ENCODE measurements at regions not wholly inside any gene's neighbourhood (a gene's known extent, or its start where the extent isn't known, plus 50 kb on each side); places are given as distances from the start of the nearest gene placed in this dataset.

DNA sequence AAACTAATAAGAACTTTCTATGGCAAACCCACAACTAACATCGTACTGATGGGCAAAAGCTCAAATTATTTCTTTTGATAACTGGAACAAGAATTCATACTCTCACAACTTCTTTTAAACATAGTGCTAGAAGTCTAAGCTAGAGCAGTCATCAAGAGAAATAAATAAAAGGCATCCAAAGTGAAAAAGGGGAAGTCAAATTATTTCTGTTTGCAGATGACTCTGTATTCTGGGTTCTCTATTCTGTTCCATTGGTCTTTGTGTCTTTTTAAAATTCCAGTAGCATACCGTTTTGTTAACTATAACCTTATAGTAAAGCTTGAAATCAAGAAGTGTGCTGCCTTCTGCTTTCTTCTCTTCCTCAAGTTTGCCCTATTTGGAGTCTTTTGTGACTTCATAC, 1215.9 kb downstream of the UQCRFS1 start:
- Histone ChIP-seq H2BK12ac (ENCODE audit: low read length) (no peak overlapping the region), H3K14ac (ENCODE audit: low read length) (no peak overlapping the region), H2BK5ac (ENCODE audit: low read length) (no peak overlapping the region), H3K27ac (replicated peaks; ENCODE audit: low read length) (no peak overlapping the region), H3K79me1 (ENCODE audit: low read depth, low read length) (no peaks in the 10 kb centered on the region), H3K23ac (ENCODE audit: low read depth, low read length, poor library complexity) (no peak overlapping the region), H3K4ac (ENCODE audit: low read length) (no peak overlapping the region), H3K9me3 (replicated peaks in 1 of 2; ENCODE audit: control insufficient read depth in 2 of 2, insufficient read depth in 1 of 2, low read depth in 1 of 2, low read length in 2 of 2) (no peaks in the 10 kb centered on the region), H2BK15ac (ENCODE audit: low read length) (no peak overlapping the region), H3K4me1 (ENCODE audit: control insufficient read depth in 2 of 2, insufficient read depth in 1 of 2, low read depth in 1 of 2, low read length in 2 of 2) (no peaks in the 10 kb centered on the region), H3K4me3 (ENCODE audit: low read length in 2 of 2) (no peak overlapping the region), H3K4me2 (ENCODE audit: insufficient read depth, low read length, poor library complexity, severe bottlenecking) (no peak overlapping the region), H3K27me3 (ENCODE audit: control insufficient read depth in 3 of 3, insufficient read depth in 3 of 3, low read depth in 1 of 3, low read length in 3 of 3) (no peaks in the 10 kb centered on the region), H2BK120ac (ENCODE audit: low read depth, low read length) (no peak overlapping the region), H3K36me3 (replicated peaks in 1 of 2; ENCODE audit: control insufficient read depth in 2 of 2, insufficient read depth in 2 of 2, low read length in 2 of 2) (no peaks in the 10 kb centered on the region), H3K9ac (ENCODE audit: low read depth, low read length, poor library complexity) (no peak overlapping the region), H4K8ac (ENCODE audit: low read depth, low read length) (no peak overlapping the region), H4K91ac (ENCODE audit: low read depth, low read length, poor library complexity) (no peak overlapping the region), H2AK5ac (ENCODE audit: low read depth, low read length) (no peak overlapping the region), H3K18ac (ENCODE audit: low read length) (no peak overlapping the region), H2AFZ (ENCODE audit: low read length) (no peak overlapping the region)
- no CpG with 5 or more reads among the region's 2 CpGs for WGBS, 2 donors (ENCODE audit: extremely low coverage in 2 of 2, insufficient read length in 2 of 2, insufficient replicate concordance in 1 of 2)
- no peak for DNase-seq (ENCODE audit: low spot score)

- Histone ChIP-seq H3K79me1 (ENCODE audit: low read depth, low read length) (no peaks in the 10 kb centered on the region), H3K23ac (ENCODE audit: low read depth, low read length, poor library complexity) (no peak overlapping the region), H4K91ac (ENCODE audit: low read depth, low read length, poor library complexity) (no peak overlapping the region), H3K4me2 (ENCODE audit: insufficient read depth, low read length, poor library complexity, severe bottlenecking) (no peak overlapping the region), H3K27me3 (ENCODE audit: control insufficient read depth in 3 of 3, insufficient read depth in 3 of 3, low read depth in 1 of 3, low read length in 3 of 3) (no peaks in the 10 kb centered on the region), H2BK12ac (ENCODE audit: low read length) (no peak overlapping the region), H2BK15ac (ENCODE audit: low read length) (no peak overlapping the region), H3K4ac (ENCODE audit: low read length) (no peak overlapping the region), H2AK5ac (ENCODE audit: low read depth, low read length) (no peak overlapping the region), H3K27ac (replicated peaks; ENCODE audit: low read length) (no peak overlapping the region), H3K14ac (ENCODE audit: low read length) (no peak overlapping the region), H3K18ac (ENCODE audit: low read length) (no peak overlapping the region), H3K9me3 (replicated peaks in 1 of 2; ENCODE audit: control insufficient read depth in 2 of 2, insufficient read depth in 1 of 2, low read depth in 1 of 2, low read length in 2 of 2) (no peaks in the 10 kb centered on the region), H3K9ac (ENCODE audit: low read depth, low read length, poor library complexity) (no peak overlapping the region), H2BK120ac (ENCODE audit: low read depth, low read length) (no peak overlapping the region), H4K8ac (ENCODE audit: low read depth, low read length) (no peak overlapping the region), H2BK5ac (ENCODE audit: low read length) (no peak overlapping the region), H3K36me3 (replicated peaks in 1 of 2; ENCODE audit: control insufficient read depth in 2 of 2, insufficient read depth in 2 of 2, low read length in 2 of 2) (no peaks in the 10 kb centered on the region), H3K4me1 (ENCODE audit: control insufficient read depth in 2 of 2, insufficient read depth in 1 of 2, low read depth in 1 of 2, low read length in 2 of 2) (no peaks in the 10 kb centered on the region), H3K4me3 (ENCODE audit: low read length in 2 of 2) (no peak overlapping the region), H2AFZ (ENCODE audit: low read length) (no peak overlapping the region)
- no CpG with 5 or more reads among the region's 6 CpGs for WGBS, 2 donors (ENCODE audit: extremely low coverage in 2 of 2, insufficient read length in 2 of 2, insufficient replicate concordance in 1 of 2)
- DNase-seq (ENCODE audit: low spot score) = no peak
Observed at GRCh38 chr19:27993619-27994570, 1219.1 kb downstream of the UQCRFS1 start.

GRCh38 chr19:27986299-27986698, 1226.7 kb downstream of the UQCRFS1 start:
- no CpG with 5 or more reads among the region's 1 CpG for WGBS, 2 donors (ENCODE audit: extremely low coverage in 2 of 2, insufficient read length in 2 of 2, insufficient replicate concordance in 1 of 2)
- H2BK120ac ChIP-seq (ENCODE audit: low read depth, low read length) = no peak overlapping the region
- H2BK5ac ChIP-seq (ENCODE audit: low read length) = no peak overlapping the region
- no peak overlapping the region for H2AFZ ChIP-seq (ENCODE audit: low read length)
- no peak for DNase-seq (ENCODE audit: low spot score)
- no peak overlapping the region for H3K4me2 ChIP-seq (ENCODE audit: insufficient read depth, low read length, poor library complexity, severe bottlenecking)
- no peak overlapping the region for H4K91ac ChIP-seq (ENCODE audit: low read depth, low read length, poor library complexity)
- H3K4me1 ChIP-seq (ENCODE audit: control insufficient read depth in 2 of 2, insufficient read depth in 1 of 2, low read depth in 1 of 2, low read length in 2 of 2) = peaks cover 0 to 9% of the 10 kb centered on the region in 2 donors
- no peaks in the 10 kb centered on the region for H3K9me3 ChIP-seq (replicated peaks in 1 of 2; ENCODE audit: control insufficient read depth in 2 of 2, insufficient read depth in 1 of 2, low read depth in 1 of 2, low read length in 2 of 2)
- no peaks in the 10 kb centered on the region for H3K36me3 ChIP-seq (replicated peaks in 1 of 2; ENCODE audit: control insufficient read depth in 2 of 2, insufficient read depth in 2 of 2, low read length in 2 of 2)
- H3K4me3 ChIP-seq (ENCODE audit: low read length in 2 of 2) = no peak overlapping the region
- no peak overlapping the region for H3K9ac ChIP-seq (ENCODE audit: low read depth, low read length, poor library complexity)
- H2BK15ac ChIP-seq (ENCODE audit: low read length) = no peak overlapping the region
- no peak overlapping the region for H3K18ac ChIP-seq (ENCODE audit: low read length)
- no peak overlapping the region for H4K8ac ChIP-seq (ENCODE audit: low read depth, low read length)
- H3K27me3 ChIP-seq (ENCODE audit: control insufficient read depth in 3 of 3, insufficient read depth in 3 of 3, low read depth in 1 of 3, low read length in 3 of 3) = no peaks in the 10 kb centered on the region
- H3K79me1 ChIP-seq (ENCODE audit: low read depth, low read length) = no peaks in the 10 kb centered on the region
- no peak overlapping the region for H2AK5ac ChIP-seq (ENCODE audit: low read depth, low read length)
- H2BK12ac ChIP-seq (ENCODE audit: low read length) = no peak overlapping the region
- H3K23ac ChIP-seq (ENCODE audit: low read depth, low read length, poor library complexity) = no peak overlapping the region
- no peak overlapping the region for H3K14ac ChIP-seq (ENCODE audit: low read length)
- no peak overlapping the region for H3K4ac ChIP-seq (ENCODE audit: low read length)
- no peak overlapping the region for H3K27ac ChIP-seq (replicated peaks; ENCODE audit: low read length)

- Histone ChIP-seq H2AFZ (ENCODE audit: low read length) (no peak overlapping the region), H2BK15ac (ENCODE audit: low read length) (no peak overlapping the region), H3K4me3 (ENCODE audit: low read length in 2 of 2) (no peak overlapping the region), H3K27ac (replicated peaks; ENCODE audit: low read length) (no peak overlapping the region), H3K14ac (ENCODE audit: low read length) (no peak overlapping the region), H3K9me3 (replicated peaks in 1 of 2; ENCODE audit: control insufficient read depth in 2 of 2, insufficient read depth in 1 of 2, low read depth in 1 of 2, low read length in 2 of 2) (no peaks in the 10 kb centered on the region), H4K8ac (ENCODE audit: low read depth, low read length) (no peak overlapping the region), H3K36me3 (replicated peaks in 1 of 2; ENCODE audit: control insufficient read depth in 2 of 2, insufficient read depth in 2 of 2, low read length in 2 of 2) (no peaks in the 10 kb centered on the region), H4K91ac (ENCODE audit: low read depth, low read length, poor library complexity) (no peak overlapping the region), H2BK120ac (ENCODE audit: low read depth, low read length) (no peak overlapping the region), H2BK12ac (ENCODE audit: low read length) (no peak overlapping the region), H3K4ac (ENCODE audit: low read length) (no peak overlapping the region), H3K18ac (ENCODE audit: low read length) (no peak overlapping the region), H3K23ac (ENCODE audit: low read depth, low read length, poor library complexity) (no peak overlapping the region), H2AK5ac (ENCODE audit: low read depth, low read length) (no peak overlapping the region), H2BK5ac (ENCODE audit: low read length) (no peak overlapping the region), H3K4me1 (ENCODE audit: control insufficient read depth in 2 of 2, insufficient read depth in 1 of 2, low read depth in 1 of 2, low read length in 2 of 2) (peaks cover 5 to 10% of the 10 kb centered on the region in 2 donors), H3K4me2 (ENCODE audit: insufficient read depth, low read length, poor library complexity, severe bottlenecking) (no peak overlapping the region), H3K79me1 (ENCODE audit: low read depth, low read length) (no peaks in the 10 kb centered on the region), H3K9ac (ENCODE audit: low read depth, low read length, poor library complexity) (no peak overlapping the region), H3K27me3 (ENCODE audit: control insufficient read depth in 3 of 3, insufficient read depth in 3 of 3, low read depth in 1 of 3, low read length in 3 of 3) (no peaks in the 10 kb centered on the region)
- no CpG with 5 or more reads among the region's 5 CpGs for WGBS, 2 donors (ENCODE audit: extremely low coverage in 2 of 2, insufficient read length in 2 of 2, insufficient replicate concordance in 1 of 2)
- DNase-seq (ENCODE audit: low spot score) = no peak
Observed at GRCh38 chr19:27975419-27976005, 1237.4 kb downstream of the UQCRFS1 start.

Data from neuronal stem cell (in vitro differentiated cells).